Panc1 (cell line): ENCODE measurements at regions not wholly inside any gene's neighbourhood (a gene's known extent, or its start where the extent isn't known, plus 50 kb on each side); places are given as distances from the start of the nearest gene placed in this dataset.

Experiments
- TF ChIP-seq, protein P1 (sequence below): fragments of 450-650 bp; IDR thresholded peaks from 2 replicates; pipeline ENCODE4 v1.5.1; 2017; ENCODE audit warnings: mild to moderate bottlenecking
- TF ChIP-seq, protein P2 (sequence below), 2 experiments: IDR thresholded peaks; 2 replicates each; pipeline ENCODE4 v1.6.1; 2011 to 2012; ENCODE audit warnings: low read depth in 2 of 2, control low read depth in 1 of 2, low read length in 1 of 2, mild to moderate bottlenecking in 1 of 2, moderate library complexity in 1 of 2; ENCODE audit not compliant: insufficient read depth in 1 of 2

DNA sequence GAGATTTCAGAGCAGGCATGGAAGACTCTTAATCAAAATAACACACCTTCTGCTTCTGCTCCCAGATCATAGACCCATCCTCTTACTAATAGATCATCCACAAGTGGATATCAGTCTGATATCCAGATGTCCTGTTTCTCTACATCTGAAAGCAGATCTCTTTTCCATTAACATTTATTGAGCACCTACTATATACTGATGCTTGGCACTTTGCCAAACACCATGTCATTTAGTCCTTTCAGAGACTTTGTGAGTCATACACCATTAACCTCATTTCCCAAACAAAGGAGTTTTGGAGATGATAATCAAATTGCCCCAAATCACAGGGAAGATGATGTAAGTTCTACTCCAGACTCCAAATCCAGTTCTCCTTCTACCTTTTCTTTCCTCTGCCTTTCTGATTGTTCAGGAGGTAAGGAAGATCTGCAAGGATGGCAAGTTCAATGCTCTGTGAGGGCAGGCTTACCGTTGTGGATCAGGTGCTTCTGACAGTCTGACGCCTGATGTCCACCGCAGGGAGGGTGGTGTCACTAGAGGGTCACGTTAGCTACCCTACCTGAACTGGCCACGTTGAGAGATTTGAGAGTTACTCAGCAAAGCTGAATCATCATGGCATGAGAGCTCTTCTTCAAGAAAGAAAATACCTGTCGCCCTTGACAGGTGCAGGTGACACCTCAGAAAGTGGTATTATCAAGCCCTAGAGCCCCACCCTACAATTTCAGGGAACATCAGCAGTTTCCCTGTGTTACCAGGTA lies 269.6 kb upstream of the ZMIZ1 start:
- TF ChIP-seq, protein P1, sequence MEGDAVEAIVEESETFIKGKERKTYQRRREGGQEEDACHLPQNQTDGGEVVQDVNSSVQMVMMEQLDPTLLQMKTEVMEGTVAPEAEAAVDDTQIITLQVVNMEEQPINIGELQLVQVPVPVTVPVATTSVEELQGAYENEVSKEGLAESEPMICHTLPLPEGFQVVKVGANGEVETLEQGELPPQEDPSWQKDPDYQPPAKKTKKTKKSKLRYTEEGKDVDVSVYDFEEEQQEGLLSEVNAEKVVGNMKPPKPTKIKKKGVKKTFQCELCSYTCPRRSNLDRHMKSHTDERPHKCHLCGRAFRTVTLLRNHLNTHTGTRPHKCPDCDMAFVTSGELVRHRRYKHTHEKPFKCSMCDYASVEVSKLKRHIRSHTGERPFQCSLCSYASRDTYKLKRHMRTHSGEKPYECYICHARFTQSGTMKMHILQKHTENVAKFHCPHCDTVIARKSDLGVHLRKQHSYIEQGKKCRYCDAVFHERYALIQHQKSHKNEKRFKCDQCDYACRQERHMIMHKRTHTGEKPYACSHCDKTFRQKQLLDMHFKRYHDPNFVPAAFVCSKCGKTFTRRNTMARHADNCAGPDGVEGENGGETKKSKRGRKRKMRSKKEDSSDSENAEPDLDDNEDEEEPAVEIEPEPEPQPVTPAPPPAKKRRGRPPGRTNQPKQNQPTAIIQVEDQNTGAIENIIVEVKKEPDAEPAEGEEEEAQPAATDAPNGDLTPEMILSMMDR: no peak
- TF ChIP-seq, protein P2, sequence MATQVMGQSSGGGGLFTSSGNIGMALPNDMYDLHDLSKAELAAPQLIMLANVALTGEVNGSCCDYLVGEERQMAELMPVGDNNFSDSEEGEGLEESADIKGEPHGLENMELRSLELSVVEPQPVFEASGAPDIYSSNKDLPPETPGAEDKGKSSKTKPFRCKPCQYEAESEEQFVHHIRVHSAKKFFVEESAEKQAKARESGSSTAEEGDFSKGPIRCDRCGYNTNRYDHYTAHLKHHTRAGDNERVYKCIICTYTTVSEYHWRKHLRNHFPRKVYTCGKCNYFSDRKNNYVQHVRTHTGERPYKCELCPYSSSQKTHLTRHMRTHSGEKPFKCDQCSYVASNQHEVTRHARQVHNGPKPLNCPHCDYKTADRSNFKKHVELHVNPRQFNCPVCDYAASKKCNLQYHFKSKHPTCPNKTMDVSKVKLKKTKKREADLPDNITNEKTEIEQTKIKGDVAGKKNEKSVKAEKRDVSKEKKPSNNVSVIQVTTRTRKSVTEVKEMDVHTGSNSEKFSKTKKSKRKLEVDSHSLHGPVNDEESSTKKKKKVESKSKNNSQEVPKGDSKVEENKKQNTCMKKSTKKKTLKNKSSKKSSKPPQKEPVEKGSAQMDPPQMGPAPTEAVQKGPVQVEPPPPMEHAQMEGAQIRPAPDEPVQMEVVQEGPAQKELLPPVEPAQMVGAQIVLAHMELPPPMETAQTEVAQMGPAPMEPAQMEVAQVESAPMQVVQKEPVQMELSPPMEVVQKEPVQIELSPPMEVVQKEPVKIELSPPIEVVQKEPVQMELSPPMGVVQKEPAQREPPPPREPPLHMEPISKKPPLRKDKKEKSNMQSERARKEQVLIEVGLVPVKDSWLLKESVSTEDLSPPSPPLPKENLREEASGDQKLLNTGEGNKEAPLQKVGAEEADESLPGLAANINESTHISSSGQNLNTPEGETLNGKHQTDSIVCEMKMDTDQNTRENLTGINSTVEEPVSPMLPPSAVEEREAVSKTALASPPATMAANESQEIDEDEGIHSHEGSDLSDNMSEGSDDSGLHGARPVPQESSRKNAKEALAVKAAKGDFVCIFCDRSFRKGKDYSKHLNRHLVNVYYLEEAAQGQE (IDR thresholded peaks at IDR 0.05; ENCODE audit: insufficient read depth in 1 of 2, low read depth in 2 of 2, low read length in 1 of 2): no peak
